ENCODE measurements at regions not wholly inside any gene's neighbourhood (a gene's known extent, or its start where the extent isn't known, plus 50 kb on each side); places are given as distances from the start of the nearest gene placed in this dataset.

GRCh38 chr1:102783487-102783886, 324.8 kb downstream of the COL11A1 start:
- TF ChIP-seq CTCF (IDR thresholded peaks at IDR 0.05; ENCODE audit: insufficient read depth, low read depth, low read length, missing control alignments) = no peak
- no peak overlapping the region for H3K4me3 ChIP-seq (ENCODE audit: low read depth, low read length)
- DNase-seq (ENCODE audit: low read depth) = no peak

- H3K4me3 ChIP-seq (ENCODE audit: low read depth, low read length) = no peak overlapping the region
- no peak for DNase-seq (ENCODE audit: low read depth)
- no peak for TF ChIP-seq CTCF (IDR thresholded peaks at IDR 0.05; ENCODE audit: insufficient read depth, low read depth, low read length, missing control alignments)
Observed at GRCh38 chr1:102782144-102782543, 326.2 kb downstream of the COL11A1 start.

- TF ChIP-seq CTCF (IDR thresholded peaks at IDR 0.05; ENCODE audit: insufficient read depth, low read depth, low read length, missing control alignments) = no peak
Observed at GRCh38 chr1:102776071-102776470, 332.3 kb downstream of the COL11A1 start.

GRCh38 chr1:102772831-102773230, 335.5 kb downstream of the COL11A1 start:
- no peak overlapping the region for H3K4me3 ChIP-seq (ENCODE audit: low read depth, low read length)
- DNase-seq (ENCODE audit: low read depth) = no peak
- no peak for TF ChIP-seq CTCF (IDR thresholded peaks at IDR 0.05; ENCODE audit: insufficient read depth, low read depth, low read length, missing control alignments)

More at GRCh38 chr1:102776071-102776470, 332.3 kb downstream of the COL11A1 start:
- DNase-seq (ENCODE audit: low read depth) = no peak
- no peak overlapping the region for H3K4me3 ChIP-seq (ENCODE audit: low read depth, low read length)

GRCh38 chr1:102758418-102758817, 349.9 kb downstream of the COL11A1 start:
- DNase-seq (ENCODE audit: low read depth) = no peak
- H3K4me3 ChIP-seq (ENCODE audit: low read depth, low read length) = no peak overlapping the region
- no peak for TF ChIP-seq CTCF (IDR thresholded peaks at IDR 0.05; ENCODE audit: insufficient read depth, low read depth, low read length, missing control alignments)

GRCh38 chr1:102757363-102757762, 351.0 kb downstream of the COL11A1 start:
- no peak for DNase-seq (ENCODE audit: low read depth)
- no peak overlapping the region for H3K4me3 ChIP-seq (ENCODE audit: low read depth, low read length)
- TF ChIP-seq CTCF (IDR thresholded peaks at IDR 0.05; ENCODE audit: insufficient read depth, low read depth, low read length, missing control alignments) = no peak

GRCh38 chr1:102751111-102751510, 357.2 kb downstream of the COL11A1 start:
- no peak for TF ChIP-seq CTCF (IDR thresholded peaks at IDR 0.05; ENCODE audit: insufficient read depth, low read depth, low read length, missing control alignments)

More at GRCh38 chr1:102751111-102751510, 357.2 kb downstream of the COL11A1 start:
- no peak overlapping the region for H3K4me3 ChIP-seq (ENCODE audit: low read depth, low read length)
- no peak for DNase-seq (ENCODE audit: low read depth)

Measured in GM12865 (cell line).